ENCODE measurements at regions not wholly inside any gene's neighbourhood (a gene's known extent, or its start where the extent isn't known, plus 50 kb on each side); places are given as distances from the start of the nearest gene placed in this dataset.

- TF ChIP-seq CTCF (IDR thresholded peaks at IDR 0.05) (no peak), RXRA (IDR thresholded peaks at IDR 0.05; ENCODE audit: borderline replicate concordance, low read depth) (no peak), REST (IDR thresholded peaks at IDR 0.05; ENCODE audit: low read depth, low read length) (no peak), POLR2AphosphoS5 (IDR thresholded peaks at IDR 0.05; ENCODE audit: low read depth, low read length) (no peak), EZH2phosphoT487 (IDR thresholded peaks at IDR 0.05; ENCODE audit: borderline replicate concordance, low read depth) (no peak), PBX3 (IDR thresholded peaks at IDR 0.05) (no peak), ELF1 (IDR thresholded peaks at IDR 0.05) (no peak), MAX (IDR thresholded peaks at IDR 0.05; ENCODE audit: low read depth) (no peak), YY1 (IDR thresholded peaks at IDR 0.05; ENCODE audit: low read depth) (0 out of 2 replicates have a peak, but pooled peaks have one; percentile 28)
These were observed 58.7 kb upstream of the ACTR3 start for GRCh38 chr2:113831161-113831560.
